ENCODE measurements at regions not wholly inside any gene's neighbourhood (a gene's known extent, or its start where the extent isn't known, plus 50 kb on each side); places are given as distances from the start of the nearest gene placed in this dataset.

GRCh38 chr13:74194846-74195245 lies 60.6 kb upstream of the KLF12 start:
- Mint-ChIP-seq H3K9me3 (no peaks in the 10 kb centered on the region), H3K36me3 (no peaks in the 10 kb centered on the region), H3K27ac (no peak overlapping the region), H3K27me3 (ENCODE audit: insufficient read depth, low read depth) (no peaks in the 10 kb centered on the region), H3K4me1 (peaks cover 16% of the 10 kb centered on the region), H3K4me3 (no peak overlapping the region)
- Histone ChIP-seq H3K27ac (no peak overlapping the region), H4K20me1 (ENCODE audit: low read depth) (no peaks in the 10 kb centered on the region), H3K9me3 (ENCODE audit: low read depth) (no peaks in the 10 kb centered on the region), H3K9ac (no peak overlapping the region), H3K4me3 (no peak overlapping the region), H3K4me1 (peaks cover 23% of the 10 kb centered on the region), H3K79me2 (ENCODE audit: low read depth) (no peaks in the 10 kb centered on the region), H3F3A (ENCODE audit: low read depth) (no peaks in the 10 kb centered on the region), H3K36me3 (no peaks in the 10 kb centered on the region), H3K27me3 (no peaks in the 10 kb centered on the region), H2AFZ (replicated peaks) (no peak overlapping the region), H3K4me2 (no peak overlapping the region)
- no peak for DNase-seq (ENCODE audit: low spot score)
- no peak for TF ChIP-seq EZH2phosphoT487 (IDR thresholded peaks at IDR 0.05)
- no peak for TF ChIP-seq EZH2 (IDR thresholded peaks at IDR 0.05)
- TF ChIP-seq, protein P1, sequence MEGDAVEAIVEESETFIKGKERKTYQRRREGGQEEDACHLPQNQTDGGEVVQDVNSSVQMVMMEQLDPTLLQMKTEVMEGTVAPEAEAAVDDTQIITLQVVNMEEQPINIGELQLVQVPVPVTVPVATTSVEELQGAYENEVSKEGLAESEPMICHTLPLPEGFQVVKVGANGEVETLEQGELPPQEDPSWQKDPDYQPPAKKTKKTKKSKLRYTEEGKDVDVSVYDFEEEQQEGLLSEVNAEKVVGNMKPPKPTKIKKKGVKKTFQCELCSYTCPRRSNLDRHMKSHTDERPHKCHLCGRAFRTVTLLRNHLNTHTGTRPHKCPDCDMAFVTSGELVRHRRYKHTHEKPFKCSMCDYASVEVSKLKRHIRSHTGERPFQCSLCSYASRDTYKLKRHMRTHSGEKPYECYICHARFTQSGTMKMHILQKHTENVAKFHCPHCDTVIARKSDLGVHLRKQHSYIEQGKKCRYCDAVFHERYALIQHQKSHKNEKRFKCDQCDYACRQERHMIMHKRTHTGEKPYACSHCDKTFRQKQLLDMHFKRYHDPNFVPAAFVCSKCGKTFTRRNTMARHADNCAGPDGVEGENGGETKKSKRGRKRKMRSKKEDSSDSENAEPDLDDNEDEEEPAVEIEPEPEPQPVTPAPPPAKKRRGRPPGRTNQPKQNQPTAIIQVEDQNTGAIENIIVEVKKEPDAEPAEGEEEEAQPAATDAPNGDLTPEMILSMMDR (IDR thresholded peaks at IDR 0.05) = no peak

- Mint-ChIP-seq H3K4me3 (no peak overlapping the region), H3K27ac (no peak overlapping the region), H3K4me1 (peaks cover 16% of the 10 kb centered on the region), H3K27me3 (ENCODE audit: insufficient read depth, low read depth) (no peaks in the 10 kb centered on the region), H3K36me3 (no peaks in the 10 kb centered on the region), H3K9me3 (no peaks in the 10 kb centered on the region)
- Histone ChIP-seq H3K79me2 (ENCODE audit: low read depth) (no peaks in the 10 kb centered on the region), H3K27me3 (no peaks in the 10 kb centered on the region), H3F3A (ENCODE audit: low read depth) (no peaks in the 10 kb centered on the region), H3K36me3 (no peaks in the 10 kb centered on the region), H3K9ac (no peak overlapping the region), H4K20me1 (ENCODE audit: low read depth) (no peaks in the 10 kb centered on the region), H2AFZ (replicated peaks) (no peak overlapping the region), H3K9me3 (ENCODE audit: low read depth) (no peaks in the 10 kb centered on the region), H3K27ac (no peak overlapping the region), H3K4me2 (no peak overlapping the region), H3K4me3 (no peak overlapping the region), H3K4me1 (peaks cover 23% of the 10 kb centered on the region)
- TF ChIP-seq, protein P1 (IDR thresholded peaks at IDR 0.05) = no peak
- no peak for DNase-seq (ENCODE audit: low spot score)
These were observed 59.2 kb upstream of the KLF12 start for GRCh38 chr13:74193391-74193790.

GRCh38 chr13:74191410-74191809 lies 57.2 kb upstream of the KLF12 start:
- H3K27ac Mint-ChIP-seq = peak overlapping the region; percentile 65
- Histone ChIP-seq H2AFZ (replicated peaks) (peak overlapping the region; percentile 65), H3K36me3 (no peaks in the 10 kb centered on the region), H3K4me3 (no peak overlapping the region), H3K4me1 (peaks cover 13% of the 10 kb centered on the region), H4K20me1 (ENCODE audit: low read depth) (no peaks in the 10 kb centered on the region), H3K27ac (no peak overlapping the region), H3K9me3 (ENCODE audit: low read depth) (no peaks in the 10 kb centered on the region), H3K27me3 (no peaks in the 10 kb centered on the region), H3K4me2 (no peak overlapping the region), H3K9ac (no peak overlapping the region), H3K79me2 (ENCODE audit: low read depth) (no peaks in the 10 kb centered on the region), H3F3A (ENCODE audit: low read depth) (no peaks in the 10 kb centered on the region)
- TF ChIP-seq, protein P1 (IDR thresholded peaks at IDR 0.05) = no peak
- TF ChIP-seq EZH2 (IDR thresholded peaks at IDR 0.05) (no peak), EZH2phosphoT487 (IDR thresholded peaks at IDR 0.05) (no peak)
- no peaks in the 10 kb centered on the region for H3K36me3 Mint-ChIP-seq
- H3K4me1 Mint-ChIP-seq = peaks cover 13% of the 10 kb centered on the region
- H3K27me3 Mint-ChIP-seq (ENCODE audit: insufficient read depth, low read depth) = no peaks in the 10 kb centered on the region
- H3K4me3 Mint-ChIP-seq = no peak overlapping the region
- peak; percentile 18 for DNase-seq (ENCODE audit: low spot score)
- no peaks in the 10 kb centered on the region for H3K9me3 Mint-ChIP-seq

GRCh38 chr13:74190999-74191398 lies 56.8 kb upstream of the KLF12 start:
- H3K4me3 ChIP-seq = no peak overlapping the region
- no peaks in the 10 kb centered on the region for H3K27me3 ChIP-seq
- Mint-ChIP-seq H3K4me1 (peaks cover 10% of the 10 kb centered on the region), H3K36me3 (no peaks in the 10 kb centered on the region), H3K27ac (no peak overlapping the region), H3K27me3 (ENCODE audit: insufficient read depth, low read depth) (no peaks in the 10 kb centered on the region), H3K9me3 (no peaks in the 10 kb centered on the region), H3K4me3 (no peak overlapping the region)
- peak overlapping the region; percentile 65 for H2AFZ ChIP-seq (replicated peaks)
- H4K20me1 ChIP-seq (ENCODE audit: low read depth) = no peaks in the 10 kb centered on the region
- no peak overlapping the region for H3K27ac ChIP-seq
- no peak for DNase-seq (ENCODE audit: low spot score)
- H3K9me3 ChIP-seq (ENCODE audit: low read depth) = no peaks in the 10 kb centered on the region
- peaks cover 10% of the 10 kb centered on the region for H3K4me1 ChIP-seq
- H3K79me2 ChIP-seq (ENCODE audit: low read depth) = no peaks in the 10 kb centered on the region
- TF ChIP-seq EZH2 (IDR thresholded peaks at IDR 0.05) (no peak), EZH2phosphoT487 (IDR thresholded peaks at IDR 0.05) (no peak)
- TF ChIP-seq, protein P1 (IDR thresholded peaks at IDR 0.05) = no peak
- H3K4me2 ChIP-seq = no peak overlapping the region
- H3K36me3 ChIP-seq = no peaks in the 10 kb centered on the region
- H3F3A ChIP-seq (ENCODE audit: low read depth) = no peaks in the 10 kb centered on the region
- no peak overlapping the region for H3K9ac ChIP-seq

Data from neural progenitor cell (in vitro differentiated cells).